GM18868 (cell line): ENCODE measurements at regions not wholly inside any gene's neighbourhood (a gene's known extent, or its start where the extent isn't known, plus 50 kb on each side); places are given as distances from the start of the nearest gene placed in this dataset.
"Not testable (repeated sequence)": the region's sequence is repeated elsewhere in the genome, so short reads cannot be mapped to it uniquely, and the experiment has no call there.

Experiments used
- ATAC-seq: cut with Tn5 transposase; IDR thresholded peaks from one replicate; pipeline ENCODE4 v1.9.1; 2021; ENCODE audit warnings: mild to moderate bottlenecking, moderate library complexity; ENCODE audit not compliant: unreplicated experiment

GRCh38 chr1:60619581-60619980 is 462.8 kb upstream of the NFIA start:
- ATAC-seq: no peak

GRCh38 chr1:60615666-60616065 is 466.7 kb upstream of the NFIA start:
- ATAC-seq: no peak

GRCh38 chr1:60612790-60613189 is 469.6 kb upstream of the NFIA start:
- ATAC-seq: no peak

- ATAC-seq: not testable (repeated sequence)
Measured at GRCh38 chr1:60606921-60607320, 475.4 kb upstream of the NFIA start.

GRCh38 chr1:60600532-60600931 is 481.8 kb upstream of the NFIA start:
- no peak for ATAC-seq

GRCh38 chr1:60599574-60599973 is 482.8 kb upstream of the NFIA start:
- ATAC-seq: no peak

- ATAC-seq: no peak
Measured at GRCh38 chr1:60598041-60598910, 484.1 kb upstream of the NFIA start.

GRCh38 chr1:60596791-60597750 is 485.3 kb upstream of the NFIA start:
- no peak for ATAC-seq

GRCh38 chr1:60591583-60591982 is 490.8 kb upstream of the NFIA start:
- ATAC-seq: no peak

- no peak for ATAC-seq
Measured at GRCh38 chr1:60589916-60590315, 492.4 kb upstream of the NFIA start.

GRCh38 chr1:60589046-60589748 is 493.2 kb upstream of the NFIA start:
- no peak for ATAC-seq

- no peak for ATAC-seq
Measured at GRCh38 chr1:60584371-60584770, 498.0 kb upstream of the NFIA start.

GRCh38 chr1:60583696-60584095 is 498.7 kb upstream of the NFIA start:
- no peak for ATAC-seq

- ATAC-seq: no peak
Measured at GRCh38 chr1:60581455-60582220, 500.7 kb upstream of the NFIA start.

- ATAC-seq: no peak
Measured at GRCh38 chr1:60577029-60577428, 503.5 kb upstream of the C1orf87 start.

GRCh38 chr1:60575326-60575977 is 501.9 kb upstream of the C1orf87 start:
- no peak for ATAC-seq

GRCh38 chr1:60573726-60574409 is 500.3 kb upstream of the C1orf87 start:
- no peak for ATAC-seq

GRCh38 chr1:60573121-60573520 is 499.6 kb upstream of the C1orf87 start:
- no peak for ATAC-seq

GRCh38 chr1:60572378-60572777 is 498.8 kb upstream of the C1orf87 start:
- no peak for ATAC-seq
